HG02571 (cell line): ENCODE measurements at regions not wholly inside any gene's neighbourhood (a gene's known extent, or its start where the extent isn't known, plus 50 kb on each side); places are given as distances from the start of the nearest gene placed in this dataset.
"Not testable (repeated sequence)": the region's sequence is repeated elsewhere in the genome, so short reads cannot be mapped to it uniquely, and the experiment has no call there.

Source experiments
- ATAC-seq: cut with Tn5 transposase; IDR thresholded peaks from one replicate; pipeline ENCODE4 v1.9.1; 2021; ENCODE audit warnings: mild to moderate bottlenecking, moderate library complexity; ENCODE audit not compliant: unreplicated experiment

DNA sequence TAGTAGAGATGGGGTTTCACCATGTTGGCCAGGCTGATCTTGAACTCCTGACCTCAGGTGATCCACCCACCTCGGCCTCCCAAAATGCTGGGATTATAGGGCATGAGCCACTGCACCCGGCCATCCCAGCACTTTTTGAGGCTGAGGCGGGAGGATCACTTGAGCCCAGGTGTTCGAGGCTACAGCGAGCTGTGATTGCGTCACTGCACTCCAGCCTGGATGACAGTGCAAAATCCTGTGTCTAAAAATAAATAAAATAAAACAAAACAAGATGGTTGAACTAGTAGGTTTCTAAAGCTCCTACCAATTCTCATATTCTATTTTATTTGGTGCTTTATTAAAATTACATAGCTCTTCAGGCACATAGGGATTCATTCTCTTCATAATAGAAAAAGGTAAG, 890.3 kb upstream of the AUTS2 start:
- ATAC-seq: no peak

DNA sequence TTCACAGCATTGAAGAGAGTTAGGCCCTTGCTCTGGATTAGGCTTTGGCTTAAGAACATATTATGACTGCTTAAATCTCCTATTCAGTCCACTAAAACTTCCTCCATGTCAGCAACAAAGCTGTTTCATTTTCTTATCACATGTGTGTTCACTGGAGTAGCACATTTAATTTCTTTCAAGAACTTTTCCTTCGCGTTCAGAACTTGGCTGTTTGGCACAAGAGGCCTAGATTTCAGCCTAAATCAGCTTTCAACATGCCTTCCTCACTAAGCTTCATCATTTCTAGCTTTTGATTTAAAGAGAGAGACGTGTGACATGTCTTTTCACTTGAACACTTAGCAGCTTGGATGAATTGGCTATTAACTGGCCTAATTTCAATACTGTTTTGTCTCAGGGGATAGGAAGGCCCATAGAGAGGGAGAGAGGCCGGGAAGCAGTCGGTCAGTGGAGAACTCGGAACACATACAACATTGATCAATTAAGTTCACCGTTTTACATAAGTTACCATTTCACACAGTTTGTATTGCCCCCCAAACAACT, 885.2 kb upstream of the AUTS2 start:
- ATAC-seq: no peak

DNA sequence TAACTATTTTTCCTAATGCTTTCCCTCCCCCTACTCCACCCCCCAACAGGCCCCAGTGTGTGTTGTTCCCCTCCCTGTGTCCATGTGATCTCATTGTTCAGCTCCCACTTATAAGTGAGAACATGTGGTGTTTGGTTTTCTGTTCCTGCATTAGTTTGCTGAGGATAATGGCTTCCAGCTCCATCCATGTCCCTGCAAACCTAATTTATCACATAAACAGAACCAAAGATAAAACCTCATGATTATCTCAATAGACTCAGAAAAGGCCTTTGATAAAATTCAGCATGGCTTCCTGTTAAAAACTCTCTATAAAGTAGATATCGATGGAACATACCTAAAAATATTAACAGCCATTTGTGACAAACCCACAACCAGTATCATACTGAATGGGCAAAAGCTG, 884.1 kb upstream of the AUTS2 start:
- ATAC-seq: not testable (repeated sequence)

DNA sequence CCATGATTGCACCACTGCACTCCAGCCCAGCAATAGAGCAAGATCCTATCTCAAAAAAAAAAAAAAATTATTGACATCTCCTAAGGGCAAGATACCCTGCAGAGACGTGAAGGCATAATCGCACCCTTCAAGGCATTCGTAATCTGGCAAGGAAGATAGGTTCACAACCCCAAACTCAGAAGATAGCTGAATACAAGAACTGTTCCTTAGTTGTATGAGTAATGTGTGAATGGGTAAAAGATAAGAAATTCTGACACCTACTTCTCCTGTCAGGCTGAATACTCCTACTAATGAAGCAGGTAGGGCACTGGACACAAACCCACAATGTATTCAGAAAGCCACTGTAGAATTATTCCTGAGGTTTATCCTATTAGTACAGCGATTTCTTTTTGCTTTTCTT, 882.4 kb upstream of the AUTS2 start:
- no peak for ATAC-seq

DNA sequence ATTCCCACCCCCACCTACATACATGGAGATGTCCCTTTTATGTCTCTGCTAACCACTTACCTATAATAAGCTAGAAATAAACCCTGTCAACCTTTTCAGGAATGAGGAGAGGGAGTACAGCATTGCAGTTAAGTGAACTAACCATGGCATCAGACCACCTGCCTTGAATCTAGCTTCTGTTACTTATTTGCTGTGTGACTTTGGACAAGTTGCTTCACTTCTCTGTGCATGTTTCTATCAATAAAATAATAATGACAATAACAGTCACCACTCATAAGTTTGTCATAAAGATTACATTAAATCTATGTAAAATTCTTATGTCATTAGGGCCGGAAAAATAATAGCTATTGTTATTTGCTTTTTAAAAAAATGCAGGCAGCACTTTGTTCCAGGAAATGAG, 881.1 kb upstream of the AUTS2 start:
- ATAC-seq: no peak

DNA sequence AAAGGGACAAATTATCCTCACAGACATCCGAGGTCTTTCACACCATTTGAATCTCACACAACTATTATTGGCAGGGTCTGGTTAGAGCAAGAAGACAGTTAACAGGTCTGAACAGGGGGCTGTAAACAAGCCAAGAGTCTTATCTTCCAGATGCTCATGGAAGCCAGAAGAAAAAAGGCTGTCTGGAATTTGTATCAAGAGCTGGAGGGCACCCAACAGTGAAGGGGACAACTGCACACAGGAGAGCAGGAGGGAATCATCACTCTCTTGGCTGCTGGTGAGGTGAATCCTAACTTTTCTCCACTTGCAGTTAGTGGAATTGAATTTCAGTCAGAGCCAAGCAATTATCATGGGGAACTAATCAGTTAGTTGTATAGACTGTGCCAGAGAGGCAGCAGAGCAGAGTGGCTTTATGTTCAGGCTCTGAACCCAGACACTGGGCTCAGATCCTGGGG, 880.2 kb upstream of the AUTS2 start:
- no peak for ATAC-seq

DNA sequence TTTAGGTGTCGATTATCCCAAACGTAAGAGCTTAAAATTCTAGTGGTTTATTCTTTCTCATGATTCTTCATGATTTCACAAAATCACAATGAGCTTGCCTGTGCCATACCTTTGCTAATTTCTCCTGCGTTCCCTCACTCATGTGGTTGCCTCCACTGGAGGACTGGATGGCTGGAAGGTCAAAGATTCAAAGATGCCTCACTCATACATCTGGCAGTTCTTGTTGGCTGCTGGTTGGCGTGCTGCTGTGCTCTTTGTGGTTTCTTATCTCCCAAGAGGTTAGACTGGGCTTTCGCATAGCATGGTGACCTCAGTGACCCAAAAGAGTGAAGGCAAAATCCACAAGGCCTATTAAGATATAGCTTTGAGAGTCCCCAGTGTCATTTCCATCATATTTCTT, 877.6 kb upstream of the AUTS2 start:
- ATAC-seq: no peak

DNA sequence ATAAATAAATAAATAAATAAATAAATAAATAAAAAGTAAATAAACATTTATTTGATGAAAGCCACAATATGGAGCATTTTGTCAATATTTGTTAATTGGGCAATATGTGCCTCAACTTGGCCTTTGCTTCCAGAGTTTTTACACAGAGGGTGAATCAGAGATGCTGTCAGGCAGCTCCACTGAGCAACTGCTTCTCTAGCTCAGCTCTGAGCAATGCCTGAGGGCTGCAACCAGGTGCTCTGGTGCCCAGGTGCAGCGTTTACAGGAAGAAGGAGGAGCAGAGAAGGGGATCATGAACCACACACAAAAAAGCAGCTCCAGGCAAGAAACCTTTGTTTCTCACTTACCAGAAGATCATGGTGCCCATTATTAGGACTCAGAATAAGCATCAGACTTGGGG, 876.2 kb upstream of the AUTS2 start:
- no peak for ATAC-seq

DNA sequence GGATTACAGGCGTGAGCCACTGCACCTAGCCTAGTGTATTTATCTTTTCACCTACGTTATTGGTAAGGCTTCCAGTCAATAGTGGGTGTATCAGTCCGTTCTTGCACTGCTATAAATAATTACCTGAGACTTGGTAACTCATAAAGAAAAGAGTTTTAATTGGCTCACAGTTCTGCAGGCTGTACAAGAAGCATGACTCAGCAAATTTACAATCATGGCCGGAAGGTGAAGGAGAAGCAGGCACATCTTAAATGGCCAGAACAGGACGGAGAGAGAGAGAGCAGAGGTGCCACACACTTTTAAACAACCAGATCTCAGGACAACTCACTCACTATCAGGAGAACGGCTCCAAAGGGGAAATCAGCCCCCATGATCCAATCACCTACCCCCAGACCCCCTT, 873.3 kb upstream of the AUTS2 start:
- ATAC-seq: no peak

DNA sequence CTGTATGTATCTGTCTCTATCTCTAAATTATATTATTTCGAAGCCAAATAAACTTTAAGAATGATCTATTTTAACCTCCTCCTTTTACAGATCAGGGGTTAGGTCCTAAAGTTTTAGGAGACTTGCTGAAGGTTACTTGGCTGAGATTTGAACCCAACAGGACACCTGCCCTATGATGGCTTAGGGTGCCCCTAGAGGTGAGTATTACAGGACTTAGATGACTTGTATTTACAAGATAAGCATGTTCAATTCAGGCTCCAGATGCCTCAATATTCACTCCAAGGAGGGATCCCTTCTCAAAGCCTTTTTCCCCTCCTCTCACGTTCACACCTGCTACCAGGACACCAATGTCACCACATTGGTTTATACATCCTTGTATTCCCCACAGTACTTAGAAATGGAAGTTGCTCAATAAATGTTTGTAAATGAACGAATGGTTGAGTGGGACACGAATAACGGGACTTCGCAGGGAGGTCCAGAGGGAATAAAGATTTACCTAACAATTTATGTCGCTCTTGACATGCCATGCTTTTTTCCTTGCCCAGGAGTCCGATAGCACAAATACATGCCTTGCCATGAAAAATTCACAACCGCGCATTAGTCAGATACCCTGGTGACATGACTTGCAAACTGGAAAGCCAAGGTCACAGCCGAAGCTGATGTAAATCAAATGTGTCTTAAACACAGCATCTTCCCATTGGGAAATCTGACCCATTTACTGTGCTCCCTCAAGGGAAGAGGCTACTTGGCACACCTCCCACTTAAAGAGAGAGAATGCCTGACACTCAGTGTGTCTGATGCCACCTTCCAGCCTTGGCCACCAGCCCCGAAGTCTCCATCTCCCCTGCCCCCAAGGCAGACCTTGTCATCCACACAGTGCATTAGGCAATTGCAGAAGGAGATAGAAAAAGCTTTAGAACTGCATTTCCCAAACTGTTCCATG, 872.2 kb upstream of the AUTS2 start:
- no peak for ATAC-seq

DNA sequence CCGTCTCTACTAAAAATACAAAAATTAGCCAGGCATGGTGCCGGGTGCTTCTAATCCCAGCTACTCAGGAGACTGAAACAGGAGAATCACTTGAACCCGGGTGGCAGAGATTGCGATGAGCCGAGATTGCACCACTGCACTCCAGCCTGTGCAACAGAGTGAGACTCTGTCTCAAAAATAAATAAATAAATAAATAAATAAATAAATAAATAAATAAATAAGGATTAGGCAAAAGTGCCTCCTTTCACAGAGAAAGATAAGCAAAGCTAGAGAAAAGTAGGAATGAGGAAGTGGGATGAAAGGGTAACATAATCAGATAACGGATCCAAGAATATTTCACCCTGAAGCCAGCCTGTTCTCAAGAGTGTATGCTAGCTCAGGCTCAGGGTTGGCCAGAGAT, 869.6 kb upstream of the AUTS2 start:
- ATAC-seq: not testable (repeated sequence)

DNA sequence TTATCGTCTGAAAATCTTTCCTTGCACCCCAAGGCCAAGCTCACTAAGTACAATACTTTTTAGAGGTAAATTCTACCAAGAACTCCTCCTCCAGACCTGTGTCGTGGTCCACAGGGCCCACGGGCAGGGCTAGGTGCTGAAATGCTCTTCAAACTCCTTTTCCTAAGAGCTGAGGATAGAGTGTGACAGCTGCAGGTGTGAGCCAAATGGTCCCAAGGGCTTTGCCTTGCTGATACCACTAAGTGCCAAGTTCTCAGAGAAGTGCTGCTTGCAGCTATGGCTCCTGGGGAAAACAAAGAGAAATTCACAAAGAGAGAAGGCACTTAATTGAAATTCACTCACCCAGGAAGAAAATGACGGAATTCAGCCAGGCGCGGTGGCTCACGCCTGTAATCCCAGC, 868.9 kb upstream of the AUTS2 start:
- ATAC-seq: no peak

DNA sequence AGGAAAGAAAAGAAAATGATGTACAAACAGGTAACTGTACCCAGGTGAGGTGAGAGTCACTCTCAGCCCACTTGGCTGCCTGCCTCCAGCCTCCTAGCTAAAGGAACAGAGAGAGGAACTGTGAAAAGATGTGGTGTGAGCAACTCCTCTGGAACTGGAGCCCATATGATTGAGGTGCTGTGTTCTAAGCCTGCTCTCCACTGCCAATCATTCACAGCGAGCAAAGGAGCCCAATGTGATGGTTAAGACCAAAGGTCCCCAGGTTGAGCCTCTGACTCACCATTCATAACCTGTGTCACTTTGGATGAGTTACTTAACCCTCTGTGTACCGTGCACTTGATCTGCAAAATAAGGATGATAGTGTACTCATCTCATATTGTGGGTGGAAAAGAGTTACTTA, 868.1 kb upstream of the AUTS2 start:
- no peak for ATAC-seq

DNA sequence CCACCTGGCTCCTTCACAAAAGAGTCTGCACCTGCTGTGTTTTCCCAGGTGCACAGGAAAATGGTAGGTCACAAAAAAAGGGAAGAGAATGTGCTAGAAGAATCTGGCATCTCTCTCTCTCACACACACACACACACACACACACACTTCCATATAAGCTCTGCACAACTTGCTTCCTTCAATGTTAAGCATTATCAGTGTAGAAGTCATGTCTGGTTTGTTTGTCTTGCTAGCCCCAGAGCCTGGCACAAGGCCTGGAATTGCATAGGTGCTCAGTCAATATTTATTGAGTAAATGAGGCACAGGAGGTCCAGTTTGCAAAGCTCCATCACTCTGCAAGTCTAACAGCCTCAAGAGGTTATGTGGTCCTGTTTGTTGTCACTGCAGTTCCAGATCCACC, 867.3 kb upstream of the AUTS2 start:
- ATAC-seq: no peak

DNA sequence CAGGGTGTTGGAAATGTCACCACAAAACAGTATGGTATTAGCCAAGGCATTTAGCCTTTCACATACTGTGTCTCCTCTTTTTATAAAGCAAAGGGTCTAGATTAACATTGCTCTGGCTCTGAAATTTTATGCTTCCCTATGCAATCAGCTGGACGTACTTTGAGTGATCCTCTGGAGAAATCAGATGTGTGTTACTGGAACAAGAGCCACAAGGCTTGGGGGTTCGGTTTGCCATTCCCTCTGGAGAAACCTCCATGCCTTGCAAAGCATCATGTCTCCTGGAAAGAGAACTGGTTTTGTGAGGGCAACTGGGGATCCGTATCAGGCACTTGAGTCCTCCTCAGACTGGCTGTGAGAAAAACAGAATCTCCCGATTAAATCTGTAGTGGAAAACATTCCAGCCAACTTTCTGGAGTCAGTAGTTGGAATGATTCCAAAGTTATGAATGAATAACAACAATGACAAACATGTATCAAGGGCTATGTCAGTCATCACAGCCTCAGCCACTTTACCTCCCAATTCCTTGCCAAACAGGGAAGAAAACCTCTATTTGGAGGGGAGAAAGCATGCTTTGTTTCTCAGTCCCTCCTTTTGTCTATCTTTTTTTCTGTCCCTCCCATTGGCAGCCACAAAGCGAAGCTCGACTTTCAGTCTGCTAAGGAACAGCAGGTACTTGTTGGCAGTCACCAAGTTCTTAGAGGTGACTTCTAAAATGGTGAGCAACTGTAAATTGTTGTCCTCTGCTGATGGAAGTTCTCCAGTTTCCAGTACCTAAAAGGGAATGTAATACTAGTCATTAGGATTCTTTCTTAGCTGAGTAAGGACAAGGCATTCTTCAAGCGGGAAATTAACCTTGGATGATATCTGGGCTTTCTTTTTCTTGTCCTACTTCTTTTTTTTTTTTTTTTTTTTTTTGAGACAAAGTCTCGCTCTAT, 864.8 kb upstream of the AUTS2 start:
- ATAC-seq: no peak

DNA sequence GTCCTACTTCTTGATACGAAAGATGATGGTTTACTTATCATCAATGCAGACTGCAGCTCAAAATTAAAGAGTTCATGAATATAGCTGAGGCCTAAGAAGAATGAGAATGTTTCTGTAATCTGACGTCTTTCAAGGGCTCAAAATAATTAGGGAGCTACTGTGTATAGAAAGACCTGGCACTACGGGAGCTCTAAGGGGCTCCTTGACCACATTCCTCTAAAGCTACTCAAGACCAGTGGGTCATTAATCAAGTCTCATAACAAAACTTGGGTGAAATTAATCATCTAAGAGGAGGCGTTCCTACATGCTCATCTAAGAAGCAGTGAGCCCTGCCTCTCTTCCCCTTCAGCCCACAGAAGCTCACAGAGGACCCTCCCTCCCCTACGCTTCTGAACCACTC, 863.8 kb upstream of the AUTS2 start:
- no peak for ATAC-seq

DNA sequence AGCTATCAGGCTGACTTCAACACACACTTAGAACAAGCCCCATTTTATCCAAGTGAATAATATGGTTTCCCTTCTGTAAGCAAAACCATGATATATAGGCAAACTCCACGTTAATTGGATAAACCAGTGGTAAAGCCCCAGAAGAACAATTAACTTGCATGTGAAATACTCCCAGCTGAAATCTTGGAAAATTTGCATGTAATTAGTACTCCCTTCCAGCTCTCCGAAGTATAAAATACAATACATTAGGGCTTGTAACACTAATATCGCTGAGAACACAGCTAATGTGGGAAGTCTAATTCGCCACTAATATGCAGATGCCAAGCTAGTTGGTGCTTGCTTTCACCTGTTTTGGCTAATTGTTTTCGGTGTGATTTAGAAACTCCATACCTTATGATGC, 859.0 kb upstream of the AUTS2 start:
- ATAC-seq: no peak

DNA sequence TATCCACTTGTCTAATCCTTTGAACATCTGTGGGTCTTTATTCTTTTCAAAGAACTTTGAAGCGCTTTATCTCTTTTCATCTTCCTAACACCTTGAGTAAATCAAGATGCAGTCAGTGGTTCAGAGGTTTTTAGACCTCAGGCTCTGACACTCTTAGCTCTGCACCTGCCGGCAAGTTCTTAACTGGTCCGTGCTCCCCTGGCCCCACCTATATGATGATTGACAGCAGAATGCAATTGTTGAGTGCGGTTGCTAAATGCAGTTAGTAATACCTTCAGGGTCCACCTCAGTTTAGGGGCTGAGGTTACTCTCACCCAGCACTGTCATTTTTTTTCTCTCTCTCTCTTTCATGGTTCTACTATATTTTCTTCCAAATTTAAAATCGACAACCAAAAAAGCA, 854.2 kb upstream of the AUTS2 start:
- no peak for ATAC-seq

DNA sequence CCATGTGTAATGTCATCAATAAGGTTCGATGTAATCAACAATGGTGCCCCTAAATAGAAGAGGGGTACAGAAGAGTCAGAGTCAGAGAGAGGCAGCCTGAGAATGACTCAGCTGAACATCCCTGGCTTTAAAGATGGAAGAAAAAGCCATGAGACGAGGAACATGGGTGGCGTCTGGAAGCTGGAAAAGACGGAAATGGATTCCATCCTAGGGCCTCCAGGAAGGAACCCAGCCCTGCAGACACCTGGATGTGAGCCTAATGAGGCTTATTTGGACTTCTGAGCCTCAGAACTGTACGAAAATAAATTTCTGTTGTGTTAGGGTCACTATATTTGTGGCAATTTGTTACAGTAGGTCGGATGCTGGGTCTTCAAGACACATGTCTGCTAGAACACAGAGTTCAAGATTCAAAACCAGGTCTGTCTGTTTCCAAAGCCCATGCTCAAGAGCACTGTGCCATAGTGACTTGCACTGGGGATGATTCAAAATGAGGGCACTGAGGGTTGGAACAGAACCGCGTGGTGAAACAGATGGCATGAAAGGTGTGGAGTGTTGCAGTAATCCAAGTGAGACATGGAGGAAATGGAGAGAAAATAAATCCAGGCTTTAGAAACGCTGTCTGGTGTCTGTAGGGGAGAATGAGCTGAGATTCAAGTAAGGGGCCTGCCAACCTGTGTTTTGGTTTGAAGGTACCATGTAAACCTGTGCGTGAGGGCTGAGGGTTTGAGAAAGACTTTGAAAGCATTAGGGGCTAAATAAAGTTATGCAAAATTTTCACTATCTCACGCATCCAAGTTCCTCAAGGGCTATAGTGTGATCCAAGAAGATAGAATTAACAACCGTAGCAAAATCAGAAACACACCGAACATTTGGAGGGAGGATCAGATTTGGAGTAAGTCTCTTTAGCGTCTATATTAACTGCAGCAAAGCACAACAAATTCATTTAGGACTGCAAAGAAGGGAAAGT, 849.1 kb upstream of the AUTS2 start:
- no peak for ATAC-seq

DNA sequence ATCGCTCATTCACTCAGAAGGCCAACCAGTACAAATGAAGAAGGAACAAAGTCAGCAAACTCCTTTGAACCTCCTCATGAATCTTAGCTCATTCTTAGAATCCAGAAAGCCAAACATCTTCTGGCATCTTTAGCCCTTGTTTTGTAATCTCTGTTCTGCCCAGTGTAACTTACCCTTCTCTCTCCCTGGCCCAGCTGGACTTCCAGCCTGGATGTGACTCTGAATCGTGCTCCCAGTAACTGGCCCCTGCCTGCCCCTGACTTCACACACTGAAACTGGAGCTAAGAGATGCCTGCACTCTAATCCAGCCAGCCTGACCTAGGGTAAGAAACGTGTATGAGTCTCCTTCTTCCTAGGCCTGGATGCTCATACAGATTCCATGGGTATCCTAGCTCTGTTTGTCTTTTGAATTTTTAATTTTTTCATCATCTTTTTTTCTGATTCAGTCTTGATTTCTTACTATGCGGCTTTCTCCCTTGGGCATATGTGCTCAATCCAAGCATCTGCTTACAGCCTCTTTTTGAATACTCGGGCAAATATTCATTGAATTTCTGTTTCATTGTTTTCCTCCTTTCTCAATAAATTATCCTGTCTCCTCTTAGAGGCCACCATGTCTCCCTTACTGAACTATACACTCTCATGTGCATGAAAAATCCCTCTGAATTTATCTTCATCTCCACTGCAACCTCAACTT, 845.6 kb upstream of the AUTS2 start:
- ATAC-seq: no peak
